GM12878 (cell line): ENCODE measurements at regions not wholly inside any gene's neighbourhood (a gene's known extent, or its start where the extent isn't known, plus 50 kb on each side); places are given as distances from the start of the nearest gene placed in this dataset.

Experiments used
- CREM ChIP-seq: IDR thresholded peaks from 2 replicates; pipeline ENCODE4 v1.6.1; 2014; ENCODE audit warnings: antibody characterized with exemption, low read depth
- CTCF ChIP-seq, 3 experiments: IDR thresholded peaks in 2 of 3; conservative IDR thresholded peaks in 1 of 3; 2 replicates each; pipeline ENCODE4 v1.5.1; 2011; ENCODE audit warnings: low read depth in 3 of 3, low read length in 3 of 3, mild to moderate bottlenecking in 3 of 3, control low read depth in 2 of 3, moderate library complexity in 2 of 3, inconsistent platforms in 1 of 3, mixed read lengths in 1 of 3; ENCODE audit not compliant: control insufficient read depth in 2 of 3, insufficient read depth in 1 of 3; ENCODE audit errors: extremely low read depth in 1 of 3
- POLR2A ChIP-seq: IDR thresholded peaks from 2 replicates; pipeline ENCODE4 v1.6.1; 2011; ENCODE audit warnings: low read depth, mild to moderate bottlenecking, low read length

- TF ChIP-seq CREM (no peak), POLR2A (no peak), CTCF (IDR thresholded peaks at IDR 0.05 in 2 of 3, conservative IDR thresholded peaks at IDR 0.05 in 1 of 3; ENCODE audit: control insufficient read depth in 2 of 3, extremely low read depth in 1 of 3, insufficient read depth in 1 of 3, low read depth in 3 of 3, low read length in 3 of 3) (no peak)
These were observed 145.6 kb upstream of the HABP2 start for GRCh38 chr10:113407218-113407617.
